Activated T-cell treated with anti-CD3 and anti-CD28 coated beads, Interleukin-2, amount 50 U/mL, for 24 hours (primary cell): ENCODE measurements at regions not wholly inside any gene's neighbourhood (a gene's known extent, or its start where the extent isn't known, plus 50 kb on each side); places are given as distances from the start of the nearest gene placed in this dataset.
A peak's percentile ranks its signal among the peaks of the same experiment; 100 is the strongest.

Source experiments
- DNase-seq: peaks from one replicate; pipeline ENCODE4 v3.0.0-alpha.2; 2020
- H3K27ac Mint-ChIP-seq: 2 replicates; pipeline ENCODE4 v1.8.0; 2020; ENCODE audit warnings: mild to moderate bottlenecking, mixed read lengths
- H3K27me3 Mint-ChIP-seq: 2 replicates; pipeline ENCODE4 v1.8.0; 2020; ENCODE audit warnings: mixed read lengths
- H3K36me3 Mint-ChIP-seq: 2 replicates; pipeline ENCODE4 v1.8.0; 2020; ENCODE audit warnings: low read depth, mixed read lengths
- H3K4me1 Mint-ChIP-seq: 2 replicates; pipeline ENCODE4 v1.8.0; 2020; ENCODE audit warnings: low read depth, mixed read lengths
- H3K4me3 Mint-ChIP-seq: 2 replicates; pipeline ENCODE4 v1.8.0; 2020; ENCODE audit warnings: mild to moderate bottlenecking, moderate library complexity, mixed read lengths
- H3K9me3 Mint-ChIP-seq: 2 replicates; pipeline ENCODE4 v1.8.0; 2020; ENCODE audit warnings: mixed read lengths

- Mint-ChIP-seq H3K36me3 (no peaks in the 10 kb centered on the region), H3K27ac (peak overlapping the region; percentile 94), H3K27me3 (no peaks in the 10 kb centered on the region), H3K4me1 (peaks cover 83% of the 10 kb centered on the region), H3K4me3 (peak overlapping the region; percentile 73), H3K9me3 (peaks cover 1% of the 10 kb centered on the region)
- DNase-seq: peak; percentile 53
Measured at GRCh38 chr2:181305301-181306123, 151.7 kb upstream of the ITGA4 start.

GRCh38 chr2:181306785-181307184 lies 150.4 kb upstream of the ITGA4 start:
- no peaks in the 10 kb centered on the region for H3K9me3 Mint-ChIP-seq
- no peak for DNase-seq
- peaks cover 75% of the 10 kb centered on the region for H3K4me1 Mint-ChIP-seq
- no peaks in the 10 kb centered on the region for H3K36me3 Mint-ChIP-seq
- H3K27me3 Mint-ChIP-seq: no peaks in the 10 kb centered on the region
- H3K4me3 Mint-ChIP-seq: peak overlapping the region; percentile 73
- peak overlapping the region; percentile 94 for H3K27ac Mint-ChIP-seq

GRCh38 chr2:181307203-181307991 lies 149.8 kb upstream of the ITGA4 start:
- Mint-ChIP-seq H3K4me3 (peak overlapping the region; percentile 73), H3K27me3 (no peaks in the 10 kb centered on the region), H3K9me3 (no peaks in the 10 kb centered on the region), H3K4me1 (peaks cover 76% of the 10 kb centered on the region), H3K36me3 (no peaks in the 10 kb centered on the region), H3K27ac (peak overlapping the region; percentile 94)
- DNase-seq: no peak

GRCh38 chr2:181308766-181309515 lies 148.2 kb upstream of the ITGA4 start:
- H3K27ac Mint-ChIP-seq: peak overlapping the region; percentile 94
- H3K27me3 Mint-ChIP-seq: no peaks in the 10 kb centered on the region
- peaks cover 83% of the 10 kb centered on the region for H3K4me1 Mint-ChIP-seq
- DNase-seq: no peak
- H3K9me3 Mint-ChIP-seq: no peaks in the 10 kb centered on the region
- H3K4me3 Mint-ChIP-seq: peak overlapping the region; percentile 79
- H3K36me3 Mint-ChIP-seq: no peaks in the 10 kb centered on the region

- H3K4me3 Mint-ChIP-seq: peak overlapping the region; percentile 79
- peak overlapping the region; percentile 94 for H3K27ac Mint-ChIP-seq
- peaks cover 82% of the 10 kb centered on the region for H3K4me1 Mint-ChIP-seq
- no peak for DNase-seq
- no peaks in the 10 kb centered on the region for H3K36me3 Mint-ChIP-seq
- no peaks in the 10 kb centered on the region for H3K27me3 Mint-ChIP-seq
- H3K9me3 Mint-ChIP-seq: no peaks in the 10 kb centered on the region
Measured at GRCh38 chr2:181309586-181309985, 147.6 kb upstream of the ITGA4 start.

GRCh38 chr2:181310967-181311366 lies 146.2 kb upstream of the ITGA4 start:
- Mint-ChIP-seq H3K4me3 (no peak overlapping the region), H3K27me3 (no peaks in the 10 kb centered on the region), H3K36me3 (no peaks in the 10 kb centered on the region), H3K9me3 (no peaks in the 10 kb centered on the region), H3K27ac (peak overlapping the region; percentile 72), H3K4me1 (peaks cover 72% of the 10 kb centered on the region)
- DNase-seq: no peak

- peak overlapping the region; percentile 92 for H3K27ac Mint-ChIP-seq
Measured at GRCh38 chr2:181311837-181312236, 145.3 kb upstream of the ITGA4 start.

GRCh38 chr2:181312515-181312927 lies 144.7 kb upstream of the ITGA4 start:
- Mint-ChIP-seq H3K36me3 (no peaks in the 10 kb centered on the region), H3K27me3 (no peaks in the 10 kb centered on the region), H3K27ac (peak overlapping the region; percentile 92), H3K4me3 (peak overlapping the region; percentile 68), H3K9me3 (no peaks in the 10 kb centered on the region), H3K4me1 (peaks cover 68% of the 10 kb centered on the region)
- DNase-seq: no peak

More at GRCh38 chr2:181311837-181312236, 145.3 kb upstream of the ITGA4 start:
- Mint-ChIP-seq H3K9me3 (no peaks in the 10 kb centered on the region), H3K27me3 (no peaks in the 10 kb centered on the region), H3K36me3 (no peaks in the 10 kb centered on the region), H3K4me3 (peak overlapping the region; percentile 68), H3K4me1 (peaks cover 65% of the 10 kb centered on the region)
- DNase-seq: no peak

- DNase-seq: no peak
- H3K9me3 Mint-ChIP-seq: no peaks in the 10 kb centered on the region
- no peaks in the 10 kb centered on the region for H3K36me3 Mint-ChIP-seq
- peak overlapping the region; percentile 68 for H3K4me3 Mint-ChIP-seq
- no peaks in the 10 kb centered on the region for H3K27me3 Mint-ChIP-seq
- H3K27ac Mint-ChIP-seq: peak overlapping the region; percentile 92
- peaks cover 64% of the 10 kb centered on the region for H3K4me1 Mint-ChIP-seq
Measured at GRCh38 chr2:181313845-181314244, 143.3 kb upstream of the ITGA4 start.

GRCh38 chr2:181314551-181314950 lies 142.6 kb upstream of the ITGA4 start:
- H3K9me3 Mint-ChIP-seq: no peaks in the 10 kb centered on the region
- no peak overlapping the region for H3K4me3 Mint-ChIP-seq
- no peak for DNase-seq
- no peaks in the 10 kb centered on the region for H3K27me3 Mint-ChIP-seq
- H3K27ac Mint-ChIP-seq: peak overlapping the region; percentile 65
- no peaks in the 10 kb centered on the region for H3K36me3 Mint-ChIP-seq
- H3K4me1 Mint-ChIP-seq: peaks cover 61% of the 10 kb centered on the region

GRCh38 chr2:181317511-181317910 lies 139.7 kb upstream of the ITGA4 start:
- peaks cover 55% of the 10 kb centered on the region for H3K4me1 Mint-ChIP-seq
- H3K36me3 Mint-ChIP-seq: no peaks in the 10 kb centered on the region
- no peak overlapping the region for H3K4me3 Mint-ChIP-seq
- H3K27me3 Mint-ChIP-seq: no peaks in the 10 kb centered on the region
- no peak for DNase-seq
- H3K9me3 Mint-ChIP-seq: no peaks in the 10 kb centered on the region
- peak overlapping the region; percentile 58 for H3K27ac Mint-ChIP-seq

- DNase-seq: no peak
- Mint-ChIP-seq H3K9me3 (no peaks in the 10 kb centered on the region), H3K36me3 (no peaks in the 10 kb centered on the region), H3K27me3 (no peaks in the 10 kb centered on the region), H3K4me1 (peaks cover 43% of the 10 kb centered on the region), H3K27ac (no peak overlapping the region), H3K4me3 (no peak overlapping the region)
Measured at GRCh38 chr2:181318504-181319280, 138.5 kb upstream of the ITGA4 start.

GRCh38 chr2:181319286-181319685 lies 137.9 kb upstream of the ITGA4 start:
- peaks cover 37% of the 10 kb centered on the region for H3K4me1 Mint-ChIP-seq
- no peak overlapping the region for H3K27ac Mint-ChIP-seq
- DNase-seq: no peak
- H3K4me3 Mint-ChIP-seq: no peak overlapping the region
- H3K9me3 Mint-ChIP-seq: no peaks in the 10 kb centered on the region
- H3K36me3 Mint-ChIP-seq: no peaks in the 10 kb centered on the region
- no peaks in the 10 kb centered on the region for H3K27me3 Mint-ChIP-seq

- Mint-ChIP-seq H3K9me3 (no peaks in the 10 kb centered on the region), H3K36me3 (no peaks in the 10 kb centered on the region), H3K27me3 (no peaks in the 10 kb centered on the region), H3K4me1 (peaks cover 35% of the 10 kb centered on the region), H3K4me3 (no peak overlapping the region), H3K27ac (no peak overlapping the region)
- DNase-seq: no peak
Measured at GRCh38 chr2:181320638-181321037, 136.5 kb upstream of the ITGA4 start.
